ENCODE measurements at regions not wholly inside any gene's neighbourhood (a gene's known extent, or its start where the extent isn't known, plus 50 kb on each side); places are given as distances from the start of the nearest gene placed in this dataset.

DNA sequence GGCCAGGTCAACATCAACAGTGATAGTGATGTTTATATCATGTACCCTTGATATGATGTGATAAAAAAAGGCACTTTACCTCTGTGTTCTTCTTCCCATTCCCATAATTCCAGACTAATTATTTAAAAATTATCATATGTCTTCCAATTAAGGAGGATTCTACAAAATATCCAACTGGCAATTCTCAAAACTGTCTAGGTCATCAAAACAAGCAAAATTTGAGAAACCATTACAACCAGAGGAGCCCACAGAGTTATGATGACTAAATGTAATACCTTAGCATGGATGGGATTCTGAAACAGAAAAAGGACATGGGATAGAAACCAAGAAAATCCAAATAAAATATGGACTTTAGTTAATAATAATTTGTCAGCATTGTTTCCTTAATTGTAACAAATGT, 428.6 kb upstream of the AMOT start:
- Histone ChIP-seq H3K79me2 (ENCODE audit: control insufficient read depth, insufficient read depth, low read length) (no peaks in the 10 kb centered on the region), H3K9me3 (replicated peaks; ENCODE audit: control insufficient read depth, insufficient read depth, low read depth, low read length) (no peaks in the 10 kb centered on the region), H3K4me3 (no peak overlapping the region), H3K4me1 (replicated peaks in 1 of 2; ENCODE audit: control insufficient read depth in 2 of 2, insufficient read depth in 2 of 2, low read length in 2 of 2) (no peaks in the 10 kb centered on the region), H3K9ac (ENCODE audit: insufficient read depth in 1 of 2, low read depth in 2 of 2, low read length in 2 of 2) (no peak overlapping the region), H4K20me1 (replicated peaks; ENCODE audit: control insufficient read depth, insufficient read depth, low read length) (no peaks in the 10 kb centered on the region), H3K27ac (ENCODE audit: extremely low read depth, low read depth, low read length) (no peak overlapping the region), H3K9me1 (ENCODE audit: control insufficient read depth, insufficient read depth, low read length) (no peaks in the 10 kb centered on the region), H3K4me2 (ENCODE audit: insufficient read depth, low read length) (no peak overlapping the region), H3K36me3 (ENCODE audit: control insufficient read depth, insufficient read depth, low read length) (no peaks in the 10 kb centered on the region), H3K27me3 (ENCODE audit: control insufficient read depth in 2 of 2, insufficient read depth in 2 of 2, low read length in 2 of 2) (no peaks in the 10 kb centered on the region), H2AFZ (ENCODE audit: low read depth, low read length) (no peak overlapping the region)
- intact Hi-C loops (cut with micrococcal nuclease) = no loop called here
- CTCF ChIA-PET (ENCODE audit: low intra/inter-chr PET ratio) = no interaction called here
- no peak for FAIRE-seq
- ATAC-seq = no peak
- no peak for DNase-seq (ENCODE audit: extremely low read depth in 1 of 4, low spot score in 3 of 4)
- POLR2A ChIA-PET = no interaction called here
- in situ Hi-C loops (cut with MboI) = no loop called here
- no TSS peak for BruUV-seq (replicated peaks)
- no peak for TF ChIP-seq ZNF584 (CRISPR knock-in tag; IDR thresholded peaks at IDR 0.05; ENCODE audit: low read depth)
- TF ChIP-seq, protein P1, sequence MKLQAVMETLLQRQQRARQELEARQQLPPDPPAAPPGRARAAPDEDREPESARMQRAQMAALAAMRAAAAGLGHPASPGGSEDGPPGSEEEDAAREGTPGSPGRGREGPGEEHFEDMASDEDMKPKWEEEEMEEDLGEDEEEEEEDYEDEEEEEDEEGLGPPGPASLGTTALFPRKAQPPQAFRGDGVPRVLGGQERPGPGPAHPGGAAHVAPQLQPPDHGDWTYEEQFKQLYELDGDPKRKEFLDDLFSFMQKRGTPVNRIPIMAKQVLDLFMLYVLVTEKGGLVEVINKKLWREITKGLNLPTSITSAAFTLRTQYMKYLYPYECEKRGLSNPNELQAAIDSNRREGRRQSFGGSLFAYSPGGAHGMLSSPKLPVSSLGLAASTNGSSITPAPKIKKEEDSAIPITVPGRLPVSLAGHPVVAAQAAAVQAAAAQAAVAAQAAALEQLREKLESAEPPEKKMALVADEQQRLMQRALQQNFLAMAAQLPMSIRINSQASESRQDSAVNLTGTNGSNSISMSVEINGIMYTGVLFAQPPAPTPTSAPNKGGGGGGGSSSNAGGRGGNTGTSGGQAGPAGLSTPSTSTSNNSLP (IDR thresholded peaks at IDR 0.05; ENCODE audit: borderline replicate concordance, low read depth, low read length) = no peak
- TF ChIP-seq RBM17 (IDR thresholded peaks at IDR 0.05; ENCODE audit: borderline replicate concordance, low read depth, low read length) = no peak
- TF ChIP-seq, protein P2, sequence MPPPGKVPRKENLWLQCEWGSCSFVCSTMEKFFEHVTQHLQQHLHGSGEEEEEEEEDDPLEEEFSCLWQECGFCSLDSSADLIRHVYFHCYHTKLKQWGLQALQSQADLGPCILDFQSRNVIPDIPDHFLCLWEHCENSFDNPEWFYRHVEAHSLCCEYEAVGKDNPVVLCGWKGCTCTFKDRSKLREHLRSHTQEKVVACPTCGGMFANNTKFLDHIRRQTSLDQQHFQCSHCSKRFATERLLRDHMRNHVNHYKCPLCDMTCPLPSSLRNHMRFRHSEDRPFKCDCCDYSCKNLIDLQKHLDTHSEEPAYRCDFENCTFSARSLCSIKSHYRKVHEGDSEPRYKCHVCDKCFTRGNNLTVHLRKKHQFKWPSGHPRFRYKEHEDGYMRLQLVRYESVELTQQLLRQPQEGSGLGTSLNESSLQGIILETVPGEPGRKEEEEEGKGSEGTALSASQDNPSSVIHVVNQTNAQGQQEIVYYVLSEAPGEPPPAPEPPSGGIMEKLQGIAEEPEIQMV (tag; conservative IDR thresholded peaks at IDR 0.05; ENCODE audit: low read depth) = no peak
- TF ChIP-seq, protein P3, sequence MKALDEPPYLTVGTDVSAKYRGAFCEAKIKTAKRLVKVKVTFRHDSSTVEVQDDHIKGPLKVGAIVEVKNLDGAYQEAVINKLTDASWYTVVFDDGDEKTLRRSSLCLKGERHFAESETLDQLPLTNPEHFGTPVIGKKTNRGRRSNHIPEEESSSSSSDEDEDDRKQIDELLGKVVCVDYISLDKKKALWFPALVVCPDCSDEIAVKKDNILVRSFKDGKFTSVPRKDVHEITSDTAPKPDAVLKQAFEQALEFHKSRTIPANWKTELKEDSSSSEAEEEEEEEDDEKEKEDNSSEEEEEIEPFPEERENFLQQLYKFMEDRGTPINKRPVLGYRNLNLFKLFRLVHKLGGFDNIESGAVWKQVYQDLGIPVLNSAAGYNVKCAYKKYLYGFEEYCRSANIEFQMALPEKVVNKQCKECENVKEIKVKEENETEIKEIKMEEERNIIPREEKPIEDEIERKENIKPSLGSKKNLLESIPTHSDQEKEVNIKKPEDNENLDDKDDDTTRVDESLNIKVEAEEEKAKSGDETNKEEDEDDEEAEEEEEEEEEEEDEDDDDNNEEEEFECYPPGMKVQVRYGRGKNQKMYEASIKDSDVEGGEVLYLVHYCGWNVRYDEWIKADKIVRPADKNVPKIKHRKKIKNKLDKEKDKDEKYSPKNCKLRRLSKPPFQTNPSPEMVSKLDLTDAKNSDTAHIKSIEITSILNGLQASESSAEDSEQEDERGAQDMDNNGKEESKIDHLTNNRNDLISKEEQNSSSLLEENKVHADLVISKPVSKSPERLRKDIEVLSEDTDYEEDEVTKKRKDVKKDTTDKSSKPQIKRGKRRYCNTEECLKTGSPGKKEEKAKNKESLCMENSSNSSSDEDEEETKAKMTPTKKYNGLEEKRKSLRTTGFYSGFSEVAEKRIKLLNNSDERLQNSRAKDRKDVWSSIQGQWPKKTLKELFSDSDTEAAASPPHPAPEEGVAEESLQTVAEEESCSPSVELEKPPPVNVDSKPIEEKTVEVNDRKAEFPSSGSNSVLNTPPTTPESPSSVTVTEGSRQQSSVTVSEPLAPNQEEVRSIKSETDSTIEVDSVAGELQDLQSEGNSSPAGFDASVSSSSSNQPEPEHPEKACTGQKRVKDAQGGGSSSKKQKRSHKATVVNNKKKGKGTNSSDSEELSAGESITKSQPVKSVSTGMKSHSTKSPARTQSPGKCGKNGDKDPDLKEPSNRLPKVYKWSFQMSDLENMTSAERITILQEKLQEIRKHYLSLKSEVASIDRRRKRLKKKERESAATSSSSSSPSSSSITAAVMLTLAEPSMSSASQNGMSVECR (CRISPR knock-in tag; IDR thresholded peaks at IDR 0.05) = no peak
- TF ChIP-seq ZNF445 (CRISPR knock-in tag; IDR thresholded peaks at IDR 0.05; ENCODE audit: low read depth) = no peak
- no peak for TF ChIP-seq FOXK2 (conservative IDR thresholded peaks at IDR 0.05 in 1 of 2, IDR thresholded peaks at IDR 0.05 in 1 of 2; ENCODE audit: low read depth in 2 of 2)
- TF ChIP-seq, protein P4, sequence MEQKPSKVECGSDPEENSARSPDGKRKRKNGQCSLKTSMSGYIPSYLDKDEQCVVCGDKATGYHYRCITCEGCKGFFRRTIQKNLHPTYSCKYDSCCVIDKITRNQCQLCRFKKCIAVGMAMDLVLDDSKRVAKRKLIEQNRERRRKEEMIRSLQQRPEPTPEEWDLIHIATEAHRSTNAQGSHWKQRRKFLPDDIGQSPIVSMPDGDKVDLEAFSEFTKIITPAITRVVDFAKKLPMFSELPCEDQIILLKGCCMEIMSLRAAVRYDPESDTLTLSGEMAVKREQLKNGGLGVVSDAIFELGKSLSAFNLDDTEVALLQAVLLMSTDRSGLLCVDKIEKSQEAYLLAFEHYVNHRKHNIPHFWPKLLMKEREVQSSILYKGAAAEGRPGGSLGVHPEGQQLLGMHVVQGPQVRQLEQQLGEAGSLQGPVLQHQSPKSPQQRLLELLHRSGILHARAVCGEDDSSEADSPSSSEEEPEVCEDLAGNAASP (IDR thresholded peaks at IDR 0.05) = no peak
- TF ChIP-seq CBFB (CRISPR knock-in tag; IDR thresholded peaks at IDR 0.05) = no peak
- TF ChIP-seq ASH1L (IDR thresholded peaks at IDR 0.05; ENCODE audit: borderline replicate concordance, low read depth, partially characterized antibody) = no peak
- no peak for TF ChIP-seq RBFOX2 (IDR thresholded peaks at IDR 0.05; ENCODE audit: low read depth, low read length)
- TF ChIP-seq ARID2 (IDR thresholded peaks at IDR 0.05) = no peak
- no peak for TF ChIP-seq KDM2B (CRISPR knock-in tag; IDR thresholded peaks at IDR 0.05)

Measured in K562 (cell line).